Fibroblast of the aortic adventitia (primary cell): ENCODE measurements at regions not wholly inside any gene's neighbourhood (a gene's known extent, or its start where the extent isn't known, plus 50 kb on each side); places are given as distances from the start of the nearest gene placed in this dataset.

Experiments
- DNase-seq: peaks from one replicate; pipeline ENCODE4 v3.0.0-alpha.2; 2010; ENCODE audit warnings: low read depth
- H3K4me3 ChIP-seq: 2 replicates; pipeline ENCODE4 v1.5.1; 2011; ENCODE audit warnings: low read depth, mild to moderate bottlenecking, control low read depth, low read length, moderate library complexity
- TF ChIP-seq, protein P1 (sequence below): IDR thresholded peaks from 2 replicates; pipeline ENCODE4 v1.5.1; 2011; ENCODE audit warnings: mild to moderate bottlenecking, low read length, control low read depth, inconsistent platforms; ENCODE audit not compliant: insufficient read depth

DNA sequence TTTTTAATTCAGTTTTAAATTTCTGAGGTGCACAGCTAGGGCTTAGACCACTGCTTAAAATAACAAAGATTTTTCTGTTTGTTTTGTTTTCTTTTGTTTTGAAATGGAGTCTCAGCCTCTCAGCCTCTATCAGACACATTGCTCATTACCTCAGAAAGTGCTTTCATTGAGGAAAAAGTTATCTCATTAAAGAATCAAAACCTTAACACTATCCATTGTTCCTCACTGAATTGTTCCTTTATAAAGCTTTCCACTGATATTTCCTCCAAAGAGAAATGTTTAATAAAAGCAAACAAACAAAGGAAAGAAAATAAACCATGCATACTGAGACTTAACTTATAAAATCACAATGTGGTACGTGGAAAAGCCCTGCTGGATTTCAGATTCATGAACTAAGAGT is 63.8 kb downstream of the SIPA1L2 start:
- no peak overlapping the region for H3K4me3 ChIP-seq
- DNase-seq, result no peak
- TF ChIP-seq, protein P1, sequence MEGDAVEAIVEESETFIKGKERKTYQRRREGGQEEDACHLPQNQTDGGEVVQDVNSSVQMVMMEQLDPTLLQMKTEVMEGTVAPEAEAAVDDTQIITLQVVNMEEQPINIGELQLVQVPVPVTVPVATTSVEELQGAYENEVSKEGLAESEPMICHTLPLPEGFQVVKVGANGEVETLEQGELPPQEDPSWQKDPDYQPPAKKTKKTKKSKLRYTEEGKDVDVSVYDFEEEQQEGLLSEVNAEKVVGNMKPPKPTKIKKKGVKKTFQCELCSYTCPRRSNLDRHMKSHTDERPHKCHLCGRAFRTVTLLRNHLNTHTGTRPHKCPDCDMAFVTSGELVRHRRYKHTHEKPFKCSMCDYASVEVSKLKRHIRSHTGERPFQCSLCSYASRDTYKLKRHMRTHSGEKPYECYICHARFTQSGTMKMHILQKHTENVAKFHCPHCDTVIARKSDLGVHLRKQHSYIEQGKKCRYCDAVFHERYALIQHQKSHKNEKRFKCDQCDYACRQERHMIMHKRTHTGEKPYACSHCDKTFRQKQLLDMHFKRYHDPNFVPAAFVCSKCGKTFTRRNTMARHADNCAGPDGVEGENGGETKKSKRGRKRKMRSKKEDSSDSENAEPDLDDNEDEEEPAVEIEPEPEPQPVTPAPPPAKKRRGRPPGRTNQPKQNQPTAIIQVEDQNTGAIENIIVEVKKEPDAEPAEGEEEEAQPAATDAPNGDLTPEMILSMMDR, result no peak

DNA sequence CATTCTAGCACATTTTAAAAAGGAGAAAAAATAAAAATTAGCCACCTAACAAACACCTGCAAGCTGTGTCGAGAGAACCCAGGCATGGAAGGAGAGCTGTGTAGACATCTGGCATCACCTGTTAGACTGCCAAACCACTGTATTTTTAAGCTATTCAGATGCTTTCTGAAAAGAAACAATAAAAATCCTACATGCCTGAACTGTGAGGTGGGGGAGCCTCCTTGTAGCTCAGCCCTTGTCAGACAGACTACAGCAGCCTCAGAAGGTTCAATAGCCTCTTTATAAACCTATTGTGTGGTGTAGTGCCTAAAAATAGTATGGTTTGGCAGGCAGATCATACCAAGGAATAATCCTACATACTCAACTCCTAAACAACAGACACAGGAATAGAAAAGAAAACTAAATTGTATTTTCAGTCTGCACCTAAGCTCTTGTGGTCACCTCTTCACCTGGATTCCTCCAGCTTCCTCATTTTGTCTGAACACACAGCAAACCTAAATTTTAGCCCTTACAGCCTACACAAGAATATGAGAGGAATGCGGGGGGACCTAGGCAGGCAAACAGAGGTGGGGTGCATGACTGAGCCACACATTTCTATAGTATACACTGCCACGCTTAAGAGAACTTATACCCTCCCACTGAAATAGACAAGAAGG is 67.0 kb downstream of the SIPA1L2 start:
- no peak overlapping the region for H3K4me3 ChIP-seq
- TF ChIP-seq, protein P1, result no peak
- DNase-seq, result peak; percentile 8

DNA sequence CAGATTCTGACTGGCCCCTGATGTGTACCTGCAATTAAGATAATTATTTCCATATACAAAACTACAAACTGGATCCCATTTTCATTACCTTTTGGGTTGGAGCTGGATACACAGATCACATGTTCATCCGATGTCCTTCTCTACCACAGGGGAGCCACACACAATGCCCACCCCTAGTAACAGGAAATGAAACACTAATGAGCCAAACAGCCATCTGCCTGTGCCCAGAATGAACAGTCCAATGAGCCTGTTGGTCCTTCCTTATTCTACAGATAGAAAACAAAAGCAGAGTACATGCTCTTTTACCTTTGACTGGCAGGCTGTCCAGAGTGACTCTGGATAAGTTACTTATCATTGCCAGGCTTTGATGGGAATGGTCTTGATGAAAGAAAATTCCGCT is 68.6 kb downstream of the SIPA1L2 start:
- no peak overlapping the region for H3K4me3 ChIP-seq
- no peak for DNase-seq
- TF ChIP-seq, protein P1, result no peak

DNA sequence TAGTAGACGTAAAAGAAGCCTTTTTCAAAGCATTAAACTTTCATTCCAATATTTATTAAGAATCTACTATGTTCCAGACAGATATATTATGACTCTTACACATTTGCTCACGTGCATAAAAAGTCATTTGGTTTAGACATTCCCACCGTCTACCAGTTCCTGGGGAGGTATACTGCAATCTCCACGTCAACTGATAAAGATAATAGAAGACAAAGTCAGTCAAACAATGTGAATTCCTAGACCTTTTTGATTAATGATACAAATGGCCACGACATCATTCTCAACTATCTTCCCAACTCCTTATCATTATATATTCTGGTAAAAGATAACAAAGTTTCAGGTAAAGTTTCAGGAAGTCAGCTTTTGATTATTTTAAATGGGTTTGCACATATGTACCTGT is 69.0 kb downstream of the SIPA1L2 start:
- TF ChIP-seq, protein P1, result no peak
- no peak for DNase-seq
- no peak overlapping the region for H3K4me3 ChIP-seq

DNA sequence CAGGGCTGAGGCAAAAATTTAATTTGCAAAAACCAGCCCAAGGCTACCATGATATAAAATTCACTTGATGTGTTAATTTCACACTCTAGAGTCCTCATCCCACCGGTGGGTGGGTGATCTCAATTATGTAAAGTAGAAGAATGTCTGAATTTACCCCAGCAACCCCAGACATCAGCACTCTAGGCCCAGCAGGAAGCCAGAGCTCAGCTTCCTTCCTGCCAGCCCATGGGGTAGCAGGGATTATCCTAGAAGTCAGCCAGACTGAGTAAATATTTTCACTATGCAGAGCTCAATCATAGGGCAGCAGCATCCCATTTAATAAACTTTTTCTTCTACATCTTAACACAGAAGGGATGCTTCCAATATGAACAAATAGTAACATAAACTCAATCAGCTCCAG is 71.0 kb downstream of the SIPA1L2 start:
- H3K4me3 ChIP-seq, result no peak overlapping the region
- DNase-seq, result no peak
- TF ChIP-seq, protein P1, result no peak

DNA sequence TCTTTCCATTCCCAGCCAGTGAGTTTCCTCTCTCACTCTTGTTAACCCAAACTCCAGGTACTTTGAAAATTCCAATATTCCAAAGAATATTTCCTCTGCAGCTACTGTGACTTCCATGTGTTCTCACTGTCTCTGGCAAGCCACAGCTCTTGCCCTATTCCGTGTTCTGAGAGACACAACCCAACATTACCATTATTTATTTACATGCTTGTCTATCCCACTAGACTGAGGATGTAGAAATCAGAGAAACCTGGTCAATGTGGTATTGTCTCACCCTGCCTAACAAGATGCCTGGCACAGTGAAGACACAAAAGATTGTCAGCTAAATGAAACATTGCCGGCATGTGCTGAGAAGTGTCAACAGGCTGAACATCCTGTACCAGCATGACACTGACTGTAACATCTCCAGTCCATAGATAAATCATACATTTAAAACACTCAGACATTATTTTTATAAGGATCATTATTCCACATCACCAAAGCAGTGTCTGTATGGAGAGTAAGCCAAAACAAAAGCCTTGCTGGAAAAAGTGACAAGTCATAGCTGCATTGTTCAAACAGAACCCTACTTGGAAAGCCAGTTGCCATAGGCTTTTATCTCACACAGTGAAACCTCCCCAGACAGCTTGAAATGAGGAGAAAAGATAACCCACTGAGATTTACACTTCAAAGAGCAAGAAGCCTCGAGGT is 72.3 kb downstream of the SIPA1L2 start:
- TF ChIP-seq, protein P1, result no peak
- no peak for DNase-seq
- H3K4me3 ChIP-seq, result no peak overlapping the region
